ENCODE measurements at regions not wholly inside any gene's neighbourhood (a gene's known extent, or its start where the extent isn't known, plus 50 kb on each side); places are given as distances from the start of the nearest gene placed in this dataset.

DNA sequence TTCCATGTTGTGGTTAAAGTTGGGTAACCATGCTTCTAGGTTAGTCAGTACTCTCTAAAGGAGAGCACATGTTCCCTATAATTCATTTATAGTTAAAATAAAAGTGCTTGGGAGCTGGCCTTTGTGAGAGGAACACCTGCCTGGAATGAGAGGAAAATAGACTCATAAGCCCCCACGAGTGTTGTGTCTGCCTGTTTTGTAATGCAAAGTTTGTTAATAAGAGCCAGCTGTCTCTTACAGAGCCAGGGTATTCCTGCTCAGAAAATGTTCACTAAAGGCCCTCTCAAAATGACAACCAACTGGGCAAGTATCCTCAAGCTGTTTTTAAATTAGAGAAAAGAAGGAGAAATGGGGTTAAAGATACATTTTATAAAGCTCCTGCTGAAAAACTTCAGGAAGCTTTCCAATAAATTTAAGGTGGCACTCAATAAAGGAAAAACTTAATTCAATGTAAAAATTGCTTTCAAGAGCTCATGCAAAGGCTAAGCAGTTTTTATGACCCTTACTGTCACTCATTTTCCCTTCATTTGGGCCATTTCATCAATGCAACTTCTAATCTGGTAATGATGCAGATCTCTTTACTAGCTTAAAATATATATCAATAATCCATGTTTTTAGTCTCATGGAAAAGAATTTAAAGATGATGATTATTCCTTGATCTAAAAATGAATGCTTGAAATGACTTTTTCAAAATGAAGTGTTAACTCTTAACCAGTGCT is 793.6 kb downstream of the STPG2 start:
- TF ChIP-seq, protein P1, sequence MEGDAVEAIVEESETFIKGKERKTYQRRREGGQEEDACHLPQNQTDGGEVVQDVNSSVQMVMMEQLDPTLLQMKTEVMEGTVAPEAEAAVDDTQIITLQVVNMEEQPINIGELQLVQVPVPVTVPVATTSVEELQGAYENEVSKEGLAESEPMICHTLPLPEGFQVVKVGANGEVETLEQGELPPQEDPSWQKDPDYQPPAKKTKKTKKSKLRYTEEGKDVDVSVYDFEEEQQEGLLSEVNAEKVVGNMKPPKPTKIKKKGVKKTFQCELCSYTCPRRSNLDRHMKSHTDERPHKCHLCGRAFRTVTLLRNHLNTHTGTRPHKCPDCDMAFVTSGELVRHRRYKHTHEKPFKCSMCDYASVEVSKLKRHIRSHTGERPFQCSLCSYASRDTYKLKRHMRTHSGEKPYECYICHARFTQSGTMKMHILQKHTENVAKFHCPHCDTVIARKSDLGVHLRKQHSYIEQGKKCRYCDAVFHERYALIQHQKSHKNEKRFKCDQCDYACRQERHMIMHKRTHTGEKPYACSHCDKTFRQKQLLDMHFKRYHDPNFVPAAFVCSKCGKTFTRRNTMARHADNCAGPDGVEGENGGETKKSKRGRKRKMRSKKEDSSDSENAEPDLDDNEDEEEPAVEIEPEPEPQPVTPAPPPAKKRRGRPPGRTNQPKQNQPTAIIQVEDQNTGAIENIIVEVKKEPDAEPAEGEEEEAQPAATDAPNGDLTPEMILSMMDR (conservative IDR thresholded peaks at IDR 0.05; ENCODE audit: low read depth, low read length): no peak
- H3K4me3 ChIP-seq (ENCODE audit: low read depth, low read length): no peak overlapping the region
- no peak for DNase-seq (ENCODE audit: low read depth)

DNA sequence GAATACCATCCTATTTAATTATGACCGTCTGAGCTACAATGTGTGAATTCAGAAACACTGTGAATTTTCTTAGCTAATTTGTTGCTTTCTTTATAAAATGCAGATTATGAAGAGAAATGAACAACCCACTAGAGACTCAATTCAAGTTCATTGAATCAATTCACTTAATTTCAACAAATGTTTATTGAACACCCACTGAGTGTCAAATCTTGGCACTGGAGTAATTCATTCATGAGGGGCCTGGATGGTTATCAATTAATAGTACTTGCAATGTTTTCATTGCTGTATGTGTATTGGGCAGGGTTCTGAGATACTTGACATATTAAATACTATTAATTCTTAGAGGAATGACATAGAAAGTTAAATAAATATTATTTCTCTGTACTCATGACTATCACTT is 789.4 kb downstream of the STPG2 start:
- DNase-seq (ENCODE audit: low read depth): no peak
- H3K4me3 ChIP-seq (ENCODE audit: low read depth, low read length): no peak overlapping the region
- TF ChIP-seq, protein P1 (conservative IDR thresholded peaks at IDR 0.05; ENCODE audit: low read depth, low read length): no peak

DNA sequence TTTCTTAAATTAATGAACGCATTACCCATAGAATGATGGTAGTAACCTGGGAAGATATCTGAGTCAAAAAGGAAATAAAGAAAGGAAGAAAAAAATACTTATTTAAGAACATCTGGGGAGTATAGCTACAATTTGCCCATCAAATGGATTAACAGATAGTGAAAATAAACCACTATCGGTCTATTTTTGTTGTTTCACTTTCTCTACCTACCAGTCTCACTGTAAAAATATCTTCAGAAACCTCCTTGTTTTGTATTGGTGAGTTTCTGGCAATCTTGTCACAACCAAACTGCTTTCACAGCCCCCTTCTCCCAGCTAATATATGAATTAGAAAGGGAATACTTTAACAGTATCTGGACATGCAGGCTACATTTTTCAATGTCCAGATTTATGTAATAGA is 783.5 kb downstream of the STPG2 start:
- no peak for DNase-seq (ENCODE audit: low read depth)
- TF ChIP-seq, protein P1 (conservative IDR thresholded peaks at IDR 0.05; ENCODE audit: low read depth, low read length): no peak
- no peak overlapping the region for H3K4me3 ChIP-seq (ENCODE audit: low read depth, low read length)

DNA sequence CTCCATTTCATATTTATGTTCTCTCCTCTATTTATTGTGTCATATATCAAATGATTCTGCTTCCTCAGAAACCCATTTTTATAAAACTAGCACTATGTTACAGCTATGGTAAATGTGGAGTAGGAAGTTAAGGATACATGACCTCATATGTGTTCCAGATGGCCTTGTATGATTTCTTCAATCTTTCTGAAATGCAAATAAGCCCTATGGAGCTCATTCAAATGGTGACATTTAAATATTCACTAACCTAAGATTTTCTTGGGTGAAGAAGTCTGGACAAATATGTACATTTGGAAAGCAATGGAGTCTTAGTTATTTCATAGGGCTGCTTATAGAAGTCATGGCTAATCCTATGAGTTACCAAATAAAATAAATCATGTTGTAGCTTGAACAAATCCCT is 782.5 kb downstream of the STPG2 start:
- no peak overlapping the region for H3K4me3 ChIP-seq (ENCODE audit: low read depth, low read length)
- no peak for DNase-seq (ENCODE audit: low read depth)
- TF ChIP-seq, protein P1 (conservative IDR thresholded peaks at IDR 0.05; ENCODE audit: low read depth, low read length): no peak

DNA sequence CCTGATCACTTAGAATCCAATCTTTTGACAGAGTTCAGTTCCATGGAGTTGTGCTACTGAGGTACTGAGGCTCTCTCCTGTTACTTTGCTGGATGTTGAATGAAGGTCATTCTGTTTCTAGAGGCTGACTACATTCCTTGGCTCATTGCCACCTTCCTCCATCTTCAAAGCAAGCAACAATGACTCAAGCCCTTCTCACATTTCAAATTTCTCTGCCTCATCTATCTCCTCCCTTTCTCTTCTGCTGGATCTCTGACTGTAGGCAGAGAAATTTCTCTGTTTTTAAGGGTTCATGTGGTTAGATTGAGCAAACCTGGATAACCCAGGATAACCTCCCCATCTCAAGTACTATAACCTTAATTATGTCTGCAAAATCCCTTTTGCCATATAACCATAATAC is 775.4 kb downstream of the STPG2 start:
- peak; percentile 58 for DNase-seq (ENCODE audit: low read depth)
- TF ChIP-seq, protein P1 (conservative IDR thresholded peaks at IDR 0.05; ENCODE audit: low read depth, low read length): no peak
- no peak overlapping the region for H3K4me3 ChIP-seq (ENCODE audit: low read depth, low read length)

DNA sequence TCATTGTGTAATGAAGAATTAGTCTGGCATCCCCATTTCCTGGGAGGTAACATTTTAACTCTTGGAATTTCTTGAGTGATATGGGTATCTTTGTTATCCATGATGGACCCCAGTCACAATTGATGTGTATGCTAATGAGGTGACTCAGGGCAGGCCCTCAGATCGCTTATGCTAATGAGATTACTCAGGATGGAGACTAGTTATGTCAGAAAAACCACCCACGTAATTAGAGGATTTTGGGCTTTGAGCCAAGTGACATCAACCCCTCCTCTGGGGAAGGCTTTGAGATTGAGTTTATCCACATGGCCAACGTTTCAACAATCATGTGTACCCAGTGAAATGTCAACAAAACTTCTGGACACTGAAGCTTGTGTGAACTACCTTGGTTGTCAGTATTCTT is 772.7 kb downstream of the STPG2 start:
- no peak overlapping the region for H3K4me3 ChIP-seq (ENCODE audit: low read depth, low read length)
- no peak for DNase-seq (ENCODE audit: low read depth)
- TF ChIP-seq, protein P1 (conservative IDR thresholded peaks at IDR 0.05; ENCODE audit: low read depth, low read length): no peak

DNA sequence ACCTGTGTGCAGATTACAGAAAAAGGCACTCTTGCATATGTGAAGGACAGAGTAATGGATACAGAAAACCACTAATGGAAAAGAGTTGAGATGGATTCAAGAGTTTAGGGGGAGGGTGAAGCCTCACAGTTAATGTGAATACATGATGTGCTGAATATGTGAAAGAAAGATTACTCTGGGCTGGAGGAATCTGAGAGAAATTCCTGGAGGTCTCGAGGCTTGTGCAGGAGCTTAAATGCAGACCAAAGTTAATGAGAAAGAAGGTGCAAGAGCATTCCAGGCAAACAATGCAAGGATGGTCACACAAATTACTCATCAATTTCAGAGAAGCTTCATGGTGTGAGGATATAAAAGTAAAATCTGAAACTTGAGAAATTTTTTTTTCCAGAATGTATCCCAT is 768.8 kb downstream of the STPG2 start:
- TF ChIP-seq, protein P1 (conservative IDR thresholded peaks at IDR 0.05; ENCODE audit: low read depth, low read length): no peak
- DNase-seq (ENCODE audit: low read depth): no peak

More for the DNA sequence above, 768.8 kb downstream of the STPG2 start:
- H3K4me3 ChIP-seq (ENCODE audit: low read depth, low read length): no peak overlapping the region
